Keratinocyte (primary cell): ENCODE measurements at regions not wholly inside any gene's neighbourhood (a gene's known extent, or its start where the extent isn't known, plus 50 kb on each side); places are given as distances from the start of the nearest gene placed in this dataset.

Source experiments
- DNase-seq: peaks from one replicate; pipeline ENCODE4 v3.0.0-alpha.2; 2011; ENCODE audit warnings: low read depth, missing footprints, low spot score
- FAIRE-seq: peaks from 2 replicates; lab custom pipeline; 2011; peaks lifted over from hg19 to GRCh38; lab: Jason Lieb, UNC
- H2AFZ ChIP-seq: 2 replicates; pipeline ENCODE4 v1.6.0; 2012; ENCODE audit warnings: low read length, control low read depth, inconsistent platforms; ENCODE audit not compliant: control insufficient read depth
- H3K27ac ChIP-seq: 2 replicates; pipeline ENCODE4 v1.5.1; 2011; ENCODE audit warnings: low read length; ENCODE audit not compliant: control insufficient read depth, insufficient read depth
- H3K27me3 ChIP-seq: 3 replicates; pipeline ENCODE4 v1.6.0; 2011; ENCODE audit warnings: low read length; ENCODE audit not compliant: control insufficient read depth, insufficient read depth; ENCODE audit errors: extremely low read depth
- H3K36me3 ChIP-seq, 2 experiments: 2 replicates in 1 of 2; 3 replicates in 1 of 2; pipeline ENCODE4 v1.5.1; 2011; ENCODE audit warnings: low read length in 2 of 2, mild to moderate bottlenecking in 1 of 2; ENCODE audit not compliant: control insufficient read depth in 2 of 2, insufficient read depth in 2 of 2; ENCODE audit errors: extremely low read depth in 1 of 2
- H3K4me1 ChIP-seq: 3 replicates; pipeline ENCODE4 v1.5.1; 2011; ENCODE audit warnings: low read length; ENCODE audit not compliant: control insufficient read depth, insufficient read depth; ENCODE audit errors: extremely low read depth
- H3K4me2 ChIP-seq: 3 replicates; pipeline ENCODE4 v1.6.0; 2011; ENCODE audit warnings: low read depth, low read length; ENCODE audit not compliant: control insufficient read depth, insufficient read depth; ENCODE audit errors: extremely low read depth
- H3K4me3 ChIP-seq, 3 experiments: fragments of 200-600 bp in 1 of 3; sonication (generic) in 1 of 3; 2 replicates in 2 of 3; 3 replicates in 1 of 3; pipeline ENCODE4 v1.5.1; 2011 to 2016; ENCODE audit warnings: low read length in 3 of 3, mild to moderate bottlenecking in 3 of 3, control low read depth in 2 of 3, inconsistent platforms in 1 of 3, low read depth in 1 of 3, mixed read lengths in 1 of 3, mixed run types in 1 of 3, moderate library complexity in 1 of 3; ENCODE audit not compliant: control insufficient read depth in 2 of 3, insufficient read depth in 2 of 3; ENCODE audit errors: extremely low read depth in 1 of 3
- H3K79me2 ChIP-seq: 2 replicates; pipeline ENCODE4 v1.6.0; 2012; ENCODE audit warnings: low read length; ENCODE audit not compliant: control insufficient read depth, insufficient read depth
- H3K9ac ChIP-seq: 3 replicates; pipeline ENCODE4 v1.6.0; 2011; ENCODE audit warnings: low read length; ENCODE audit not compliant: control insufficient read depth, insufficient read depth; ENCODE audit errors: extremely low read depth
- H3K9me1 ChIP-seq: 3 replicates; pipeline ENCODE4 v1.6.0; 2011; ENCODE audit warnings: low read length; ENCODE audit not compliant: control insufficient read depth, insufficient read depth; ENCODE audit errors: extremely low read depth
- H3K9me3 ChIP-seq: 2 replicates; pipeline ENCODE4 v1.5.1; 2012; ENCODE audit warnings: low read depth, low read length; ENCODE audit not compliant: control insufficient read depth
- H4K20me1 ChIP-seq: 3 replicates; pipeline ENCODE4 v1.6.0; 2011; ENCODE audit warnings: low read length; ENCODE audit not compliant: control insufficient read depth, insufficient read depth; ENCODE audit errors: extremely low read depth
- CTCF ChIP-seq, 3 experiments: IDR thresholded peaks in 1 of 3; conservative IDR thresholded peaks in 1 of 3; optimal IDR thresholded peaks in 1 of 3; 2 replicates in 2 of 3; 3 replicates in 1 of 3; pipeline versions ENCODE3 to v1.5.1; 2011; ENCODE audit warnings: low read length in 3 of 3, mild to moderate bottlenecking in 3 of 3, moderate library complexity in 2 of 3, control low read depth in 1 of 3, inconsistent platforms in 1 of 3; ENCODE audit not compliant: insufficient read depth in 2 of 3; ENCODE audit errors: extremely low read depth in 1 of 3
- EZH2 ChIP-seq: IDR thresholded peaks from one replicate; pipeline ENCODE4 v1.6.1; 2012; ENCODE audit warnings: inconsistent platforms, mild to moderate bottlenecking, low read length, moderate library complexity
- dilution Hi-C: fragments of 300-500 bp; cut with MboI; formaldehyde crosslinking; loops from one replicate; pipeline ENCODE4 v1.7.0; 2020; ENCODE audit warnings: low sequenced_read_pairs; ENCODE audit not compliant: extremely low pct_ligation_motif_present

DNA sequence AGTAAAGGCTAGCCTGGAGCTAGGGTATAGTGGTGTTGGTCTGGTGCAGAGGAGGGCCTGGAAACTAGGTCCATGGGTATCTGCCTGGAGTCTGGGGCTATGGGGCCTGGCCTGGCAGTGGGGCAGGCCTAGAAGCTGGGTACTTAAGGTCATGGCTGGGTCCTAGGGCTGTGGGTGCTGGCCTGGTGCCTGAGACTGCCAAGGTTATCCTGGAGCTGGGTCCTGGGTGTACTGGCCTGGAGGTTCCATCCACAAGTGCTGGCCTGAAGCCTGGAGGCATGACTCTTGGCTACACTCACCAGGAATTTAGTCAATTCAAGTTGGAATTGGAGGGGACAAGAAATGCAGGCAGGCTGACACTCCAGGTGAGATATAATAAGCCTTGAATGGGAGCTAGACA is 108.4 kb upstream of the ZCCHC13 start:
- DNase-seq (no peak), FAIRE-seq (no peak)
- Histone ChIP-seq H3K9ac (no peak overlapping the region), H3K4me1 (no peaks in the 10 kb centered on the region), H3K27ac (no peak overlapping the region), H3K27me3 (peaks cover 4% of the 10 kb centered on the region), H4K20me1 (no peaks in the 10 kb centered on the region), H3K9me1 (no peaks in the 10 kb centered on the region), H3K9me3 (no peaks in the 10 kb centered on the region), H3K4me2 (no peak overlapping the region), H3K4me3 (no peak overlapping the region), H3K36me3 (no peaks in the 10 kb centered on the region), H2AFZ (no peak overlapping the region), H3K79me2 (no peaks in the 10 kb centered on the region)
- TF ChIP-seq CTCF (optimal IDR thresholded peaks at IDR 0.05 in 1 of 3, IDR thresholded peaks at IDR 0.05 in 1 of 3, conservative IDR thresholded peaks at IDR 0.05 in 1 of 3; ENCODE audit: extremely low read depth in 1 of 3, insufficient read depth in 2 of 3, low read length in 3 of 3) (no peak), EZH2 (no peak)
- dilution Hi-C loops = no loop called here

DNA sequence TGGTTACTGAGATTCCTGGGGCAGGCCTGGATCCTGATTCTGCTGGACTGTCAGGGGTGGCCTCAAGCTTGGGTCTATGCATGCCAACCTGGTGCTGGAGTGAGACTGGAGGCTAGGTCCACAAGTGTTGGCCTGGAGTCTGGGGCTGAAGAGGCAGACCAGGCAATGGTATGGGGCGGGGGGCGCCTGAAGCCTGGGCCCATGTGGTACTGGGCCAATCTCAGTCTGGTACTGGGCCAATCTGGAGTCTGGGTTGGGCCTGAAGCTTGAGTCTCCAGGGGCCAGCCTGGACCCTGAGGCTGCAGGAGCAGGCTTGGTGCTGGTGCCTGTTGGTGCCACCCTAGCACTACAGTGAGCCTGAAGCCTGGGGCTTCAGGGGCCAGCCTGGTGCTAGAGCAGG is 108.9 kb upstream of the ZCCHC13 start:
- Histone ChIP-seq H3K4me3 (no peak overlapping the region), H3K9me1 (no peaks in the 10 kb centered on the region), H3K9ac (no peak overlapping the region), H4K20me1 (no peaks in the 10 kb centered on the region), H2AFZ (no peak overlapping the region), H3K9me3 (no peaks in the 10 kb centered on the region), H3K27me3 (peaks cover 4% of the 10 kb centered on the region), H3K4me2 (no peak overlapping the region), H3K79me2 (no peaks in the 10 kb centered on the region), H3K36me3 (no peaks in the 10 kb centered on the region), H3K27ac (no peak overlapping the region), H3K4me1 (no peaks in the 10 kb centered on the region)
- FAIRE-seq (no peak), DNase-seq (no peak)
- no peak for TF ChIP-seq EZH2
- no peak for TF ChIP-seq CTCF (optimal IDR thresholded peaks at IDR 0.05 in 1 of 3, IDR thresholded peaks at IDR 0.05 in 1 of 3, conservative IDR thresholded peaks at IDR 0.05 in 1 of 3; ENCODE audit: extremely low read depth in 1 of 3, insufficient read depth in 2 of 3, low read length in 3 of 3)
- dilution Hi-C loops = no loop called here
